ENCODE measurements at regions not wholly inside any gene's neighbourhood (a gene's known extent, or its start where the extent isn't known, plus 50 kb on each side); places are given as distances from the start of the nearest gene placed in this dataset.

DNA sequence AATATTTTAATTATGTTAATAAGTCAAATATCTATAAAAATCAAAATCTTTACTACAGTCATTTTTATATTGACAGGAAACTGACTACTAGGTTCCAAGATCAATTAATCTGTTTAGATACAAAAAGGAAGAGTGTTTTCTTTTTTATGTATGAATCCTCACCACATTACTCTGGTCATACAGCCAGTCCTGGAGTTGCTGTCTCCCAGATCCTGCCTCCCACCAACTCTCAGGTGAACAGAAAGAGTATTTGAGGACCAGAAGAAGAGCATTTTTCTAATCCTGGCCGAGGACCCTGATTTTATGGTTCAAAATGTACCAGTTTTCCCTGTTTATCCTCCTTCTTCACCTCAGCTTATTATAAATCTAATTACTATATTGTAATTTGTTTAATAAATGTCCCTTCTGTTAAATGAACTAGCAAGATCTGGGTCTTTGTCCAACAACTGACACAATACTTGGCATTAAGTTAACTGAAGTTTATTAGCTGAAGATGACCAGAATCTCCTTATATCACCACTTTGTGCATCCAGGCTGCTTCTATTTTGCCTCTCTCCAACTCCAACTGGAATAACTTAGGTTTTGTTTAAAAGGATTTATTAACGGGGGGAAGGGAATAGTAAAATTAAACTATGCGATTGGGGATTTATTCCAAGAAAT lies 224.4 kb upstream of the PCDH7 start:
- H3K4me3 ChIP-seq (ENCODE audit: low read length) = no peak overlapping the region
- TF ChIP-seq, protein P1, sequence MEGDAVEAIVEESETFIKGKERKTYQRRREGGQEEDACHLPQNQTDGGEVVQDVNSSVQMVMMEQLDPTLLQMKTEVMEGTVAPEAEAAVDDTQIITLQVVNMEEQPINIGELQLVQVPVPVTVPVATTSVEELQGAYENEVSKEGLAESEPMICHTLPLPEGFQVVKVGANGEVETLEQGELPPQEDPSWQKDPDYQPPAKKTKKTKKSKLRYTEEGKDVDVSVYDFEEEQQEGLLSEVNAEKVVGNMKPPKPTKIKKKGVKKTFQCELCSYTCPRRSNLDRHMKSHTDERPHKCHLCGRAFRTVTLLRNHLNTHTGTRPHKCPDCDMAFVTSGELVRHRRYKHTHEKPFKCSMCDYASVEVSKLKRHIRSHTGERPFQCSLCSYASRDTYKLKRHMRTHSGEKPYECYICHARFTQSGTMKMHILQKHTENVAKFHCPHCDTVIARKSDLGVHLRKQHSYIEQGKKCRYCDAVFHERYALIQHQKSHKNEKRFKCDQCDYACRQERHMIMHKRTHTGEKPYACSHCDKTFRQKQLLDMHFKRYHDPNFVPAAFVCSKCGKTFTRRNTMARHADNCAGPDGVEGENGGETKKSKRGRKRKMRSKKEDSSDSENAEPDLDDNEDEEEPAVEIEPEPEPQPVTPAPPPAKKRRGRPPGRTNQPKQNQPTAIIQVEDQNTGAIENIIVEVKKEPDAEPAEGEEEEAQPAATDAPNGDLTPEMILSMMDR (IDR thresholded peaks at IDR 0.05; ENCODE audit: insufficient read depth, low read depth, low read length, missing control alignments) = no peak

DNA sequence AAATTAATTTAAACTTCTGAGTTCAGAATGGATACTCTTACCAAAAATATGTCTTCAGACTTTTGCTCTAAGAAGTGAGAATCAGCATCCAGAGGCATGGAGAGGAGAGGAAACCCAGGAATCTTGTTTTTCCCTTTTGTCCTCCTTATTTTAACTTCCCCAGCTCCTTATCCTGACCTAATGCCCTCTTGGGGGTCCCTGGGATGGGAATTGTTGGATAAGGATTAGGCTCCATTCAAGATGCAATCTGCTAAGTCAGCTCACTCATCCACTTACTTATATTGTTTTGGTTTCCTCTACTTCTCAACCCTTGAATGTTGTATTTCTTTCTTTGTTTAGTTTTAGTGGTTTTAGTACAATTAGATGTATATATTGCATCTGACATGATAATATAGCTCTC lies 208.4 kb upstream of the PCDH7 start:
- TF ChIP-seq, protein P1 (IDR thresholded peaks at IDR 0.05; ENCODE audit: insufficient read depth, low read depth, low read length, missing control alignments) = no peak
- no peak for DNase-seq (ENCODE audit: low read depth)
- H3K4me3 ChIP-seq (ENCODE audit: low read length) = no peak overlapping the region

More for the DNA sequence above, 224.4 kb upstream of the PCDH7 start:
- no peak for DNase-seq (ENCODE audit: low read depth)

DNA sequence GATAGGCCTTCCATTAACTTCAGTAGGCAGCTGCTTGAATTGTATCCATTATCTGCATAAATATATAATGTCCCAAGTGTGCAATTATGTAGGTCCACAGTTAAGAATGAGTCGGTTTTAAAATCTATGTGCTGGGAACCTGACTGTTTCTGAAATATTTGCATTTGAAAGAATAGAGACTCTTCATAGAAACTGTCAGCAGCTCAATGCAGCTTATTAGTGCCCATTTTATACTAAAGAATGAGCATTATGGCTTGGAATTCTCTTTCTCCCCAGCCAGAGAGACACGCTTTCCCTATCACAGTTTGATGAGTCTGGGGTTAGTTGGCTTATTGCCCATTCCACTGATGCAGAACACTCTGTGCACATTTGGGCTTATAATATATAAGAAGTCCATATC lies 202.0 kb upstream of the PCDH7 start:
- DNase-seq (ENCODE audit: low read depth) = no peak
- TF ChIP-seq, protein P1 (IDR thresholded peaks at IDR 0.05; ENCODE audit: insufficient read depth, low read depth, low read length, missing control alignments) = no peak
- H3K4me3 ChIP-seq (ENCODE audit: low read length) = no peak overlapping the region

DNA sequence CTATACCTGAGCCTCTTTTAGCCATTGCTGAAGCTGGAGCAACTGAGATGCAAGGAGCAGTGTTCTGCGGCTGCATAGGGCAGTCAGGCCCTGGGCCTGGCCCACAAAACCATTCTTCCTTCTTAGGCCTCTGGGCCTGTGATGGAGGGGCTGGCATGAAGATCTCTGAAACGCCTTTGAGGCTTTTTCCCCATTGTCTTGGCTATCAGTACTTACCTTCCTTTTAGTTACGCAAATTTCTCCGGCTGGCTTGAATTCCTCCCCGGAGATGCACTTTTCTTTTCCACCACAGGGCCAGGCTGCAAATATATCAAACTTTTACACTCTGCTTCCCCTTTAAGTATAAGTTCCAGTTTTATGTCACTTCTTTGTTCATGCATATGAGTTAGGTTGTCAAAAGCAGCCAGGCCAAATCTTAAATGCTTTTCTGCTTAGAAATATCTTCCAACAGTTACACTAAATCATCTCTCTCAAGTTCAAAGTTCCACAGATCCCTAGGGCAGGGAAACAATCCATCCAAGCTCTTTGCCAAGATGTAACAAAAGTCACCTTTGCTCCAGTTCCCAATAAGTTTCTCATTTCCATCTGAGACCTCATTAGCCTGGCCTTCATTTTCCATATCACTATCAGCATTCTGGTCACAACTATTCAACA lies 194.4 kb upstream of the PCDH7 start:
- no peak for DNase-seq (ENCODE audit: low read depth)
- TF ChIP-seq, protein P1 (IDR thresholded peaks at IDR 0.05; ENCODE audit: insufficient read depth, low read depth, low read length, missing control alignments) = no peak
- H3K4me3 ChIP-seq (ENCODE audit: low read length) = no peak overlapping the region

DNA sequence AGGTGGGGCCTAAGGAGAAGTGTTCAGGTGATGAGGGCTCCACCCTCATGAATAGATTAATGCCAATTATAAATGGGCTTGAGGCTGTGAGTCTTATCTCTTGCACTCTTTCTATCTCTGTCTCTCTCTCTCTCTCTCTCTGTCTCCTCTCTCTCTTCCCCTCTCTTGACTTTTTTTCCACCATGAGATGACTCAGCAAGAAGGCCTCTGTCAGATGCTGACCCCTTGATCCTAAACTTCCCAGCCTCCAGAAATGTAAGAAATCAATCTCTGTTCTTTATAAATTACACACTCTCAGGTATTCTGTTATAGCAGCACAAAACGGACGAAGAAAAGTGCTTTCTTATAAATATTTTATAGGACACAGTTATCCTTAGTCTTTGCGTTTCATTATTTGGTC lies 184.9 kb upstream of the PCDH7 start:
- TF ChIP-seq, protein P1 (IDR thresholded peaks at IDR 0.05; ENCODE audit: insufficient read depth, low read depth, low read length, missing control alignments) = no peak
- DNase-seq (ENCODE audit: low read depth) = no peak
- no peak overlapping the region for H3K4me3 ChIP-seq (ENCODE audit: low read length)

DNA sequence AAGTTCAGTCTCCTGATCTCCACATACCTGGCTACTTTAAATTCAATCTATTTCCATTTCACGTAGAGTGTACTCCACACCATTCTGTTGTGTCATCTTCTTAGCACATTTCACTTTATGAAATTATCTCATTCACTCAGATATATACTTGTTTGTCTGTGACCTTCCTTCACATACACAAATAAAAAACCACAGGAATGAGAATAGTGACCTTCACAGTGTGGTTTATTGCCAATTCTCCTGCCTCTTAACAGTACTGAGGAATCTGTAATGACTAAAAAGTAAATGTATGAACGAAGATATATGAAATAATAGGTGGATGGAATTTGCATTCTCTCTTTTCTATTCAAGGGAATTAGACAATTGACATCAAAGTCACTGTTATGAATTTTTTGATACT lies 183.9 kb upstream of the PCDH7 start:
- H3K4me3 ChIP-seq (ENCODE audit: low read length) = no peak overlapping the region
- TF ChIP-seq, protein P1 (IDR thresholded peaks at IDR 0.05; ENCODE audit: insufficient read depth, low read depth, low read length, missing control alignments) = no peak
- DNase-seq (ENCODE audit: low read depth) = no peak

DNA sequence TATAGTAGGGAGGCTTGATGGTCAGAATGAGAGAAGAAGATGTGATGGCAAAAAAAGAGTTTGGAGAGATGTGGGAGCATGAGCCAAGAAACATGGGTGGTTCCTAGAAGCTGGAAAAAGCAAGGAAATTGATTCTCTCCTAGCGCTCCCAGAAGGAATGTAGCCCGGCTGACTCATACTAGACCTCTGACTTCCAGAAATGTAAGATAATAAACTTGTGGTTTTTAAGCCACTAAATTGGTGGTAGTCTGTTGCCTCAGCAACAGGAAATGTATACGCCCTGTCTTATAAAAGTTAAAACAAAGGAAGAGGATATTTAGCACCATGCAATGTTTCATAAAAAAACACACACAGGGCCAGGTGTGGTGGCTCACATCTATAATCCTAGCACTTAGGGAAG lies 182.7 kb upstream of the PCDH7 start:
- DNase-seq (ENCODE audit: low read depth) = peak; percentile 70
- no peak overlapping the region for H3K4me3 ChIP-seq (ENCODE audit: low read length)
- TF ChIP-seq, protein P1 (IDR thresholded peaks at IDR 0.05; ENCODE audit: insufficient read depth, low read depth, low read length, missing control alignments) = no peak

Measured in epithelial cell of esophagus (primary cell).